Urinary bladder (tissue), 3 donors: ENCODE measurements at regions not wholly inside any gene's neighbourhood (a gene's known extent, or its start where the extent isn't known, plus 50 kb on each side); places are given as distances from the start of the nearest gene placed in this dataset.

ENCODE experiments used
- DNase-seq: peaks from one replicate; pipeline ENCODE4 v3.0.0-alpha.2; 2015; ENCODE audit errors: extremely low spot score
- H3K27ac ChIP-seq: one replicate; pipeline ENCODE4 v1.5.1; 2013; ENCODE audit warnings: low read depth, mild to moderate bottlenecking, moderate library complexity
- H3K36me3 ChIP-seq: one replicate; pipeline ENCODE4 v1.6.1; 2013; ENCODE audit warnings: mild to moderate bottlenecking, moderate library complexity; ENCODE audit not compliant: insufficient read depth
- H3K4me1 ChIP-seq: one replicate; pipeline ENCODE4 v1.6.1; 2013; ENCODE audit warnings: mild to moderate bottlenecking, moderate library complexity; ENCODE audit not compliant: insufficient read depth
- H3K4me3 ChIP-seq: one replicate; pipeline ENCODE4 v1.5.1; 2013; ENCODE audit warnings: low read depth, low read length
- WGBS: extraction: QIAGEN DNeasy Blood & Tissue Kit; methylation state at CpG from one replicate; pipeline ENCODE4 v1.1.7; 2013; 5-methylcytosine and 5-hydroxymethylcytosine counted together
- donor health status: healthy with polysubstance abuse.
- donor health status: healthy.

DNA sequence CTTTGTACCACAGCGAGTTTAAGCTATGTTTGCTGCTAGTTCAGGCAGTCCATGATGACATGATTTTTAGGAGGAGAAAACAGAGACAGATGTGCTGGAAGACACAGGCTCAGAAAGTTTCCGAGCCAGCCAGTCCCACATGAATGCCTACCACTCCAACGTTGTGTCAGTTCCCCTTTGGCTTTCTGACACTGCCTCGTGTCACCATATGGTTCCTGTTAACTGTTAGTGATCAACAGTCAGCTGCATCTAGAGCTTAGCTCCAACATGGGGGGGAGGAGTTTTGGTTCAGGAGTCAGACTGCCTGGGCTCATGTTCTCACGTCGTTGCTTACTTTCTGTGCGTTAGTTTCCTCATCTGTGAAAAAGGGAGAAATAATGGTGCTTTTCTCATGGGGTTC is 343.7 kb downstream of the MID1IP1 start:
- Histone ChIP-seq H3K4me3 (no peak overlapping the region), H3K36me3 (no peaks in the 10 kb centered on the region), H3K27ac (no peak overlapping the region), H3K4me1 (no peaks in the 10 kb centered on the region)
- WGBS: 62% methylated on average over 7 of the region's 7 CpGs
- DNase-seq: no peak

DNA sequence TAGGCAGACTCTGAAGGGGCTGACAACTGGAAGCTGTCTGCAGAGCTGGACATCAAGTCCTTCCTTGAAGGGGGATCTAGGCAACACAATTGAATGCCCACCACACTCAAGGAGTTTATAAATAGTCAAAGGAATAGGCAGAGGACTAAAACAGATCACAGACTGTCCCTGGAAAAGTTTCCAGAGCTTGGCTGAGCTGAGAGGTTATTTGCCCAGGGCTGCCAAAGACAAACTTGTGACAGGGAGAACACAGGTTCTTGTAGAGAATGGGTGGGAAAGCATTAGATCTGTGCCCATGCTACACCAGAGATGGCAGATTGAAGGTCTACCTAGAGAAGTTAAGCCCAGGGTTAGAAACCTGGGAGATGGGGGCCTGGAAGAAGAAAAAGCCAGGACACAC is 344.6 kb downstream of the MID1IP1 start:
- no peak overlapping the region for H3K27ac ChIP-seq
- H3K4me3 ChIP-seq: no peak overlapping the region
- H3K4me1 ChIP-seq: no peaks in the 10 kb centered on the region
- no peaks in the 10 kb centered on the region for H3K36me3 ChIP-seq
- DNase-seq: no peak

- no peak for DNase-seq
- WGBS: 39% methylated on average over 8 of the region's 8 CpGs
- Histone ChIP-seq H3K27ac (no peak overlapping the region), H3K4me1 (no peaks in the 10 kb centered on the region), H3K4me3 (no peak overlapping the region), H3K36me3 (no peaks in the 10 kb centered on the region)
Measured at GRCh38 chrX:39149761-39150160, 348.5 kb downstream of the MID1IP1 start.

DNA sequence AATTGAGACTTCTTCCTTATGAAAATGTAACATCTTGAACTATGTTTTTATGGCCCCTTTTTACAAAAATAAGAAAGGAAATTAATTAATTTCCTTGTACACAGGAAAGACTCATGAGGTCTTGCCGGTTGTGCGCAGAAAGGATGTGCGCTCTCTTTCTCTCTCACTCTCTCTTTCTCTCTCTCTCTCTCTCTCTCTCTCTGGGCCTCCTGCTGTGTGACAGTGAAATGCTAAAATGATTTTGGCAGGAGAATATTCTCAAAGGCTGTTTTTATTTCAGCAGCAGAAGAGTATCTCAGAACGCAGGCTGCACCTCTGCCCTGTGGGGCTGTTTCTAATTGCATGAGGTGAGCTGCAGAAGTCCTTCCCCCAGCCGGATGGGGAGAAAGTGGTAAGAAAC is 349.0 kb downstream of the MID1IP1 start:
- no peak overlapping the region for H3K4me3 ChIP-seq
- H3K4me1 ChIP-seq: no peaks in the 10 kb centered on the region
- no peaks in the 10 kb centered on the region for H3K36me3 ChIP-seq
- H3K27ac ChIP-seq: no peak overlapping the region
- no peak for DNase-seq
- 82% methylated on average over 5 of the region's 5 CpGs for WGBS

DNA sequence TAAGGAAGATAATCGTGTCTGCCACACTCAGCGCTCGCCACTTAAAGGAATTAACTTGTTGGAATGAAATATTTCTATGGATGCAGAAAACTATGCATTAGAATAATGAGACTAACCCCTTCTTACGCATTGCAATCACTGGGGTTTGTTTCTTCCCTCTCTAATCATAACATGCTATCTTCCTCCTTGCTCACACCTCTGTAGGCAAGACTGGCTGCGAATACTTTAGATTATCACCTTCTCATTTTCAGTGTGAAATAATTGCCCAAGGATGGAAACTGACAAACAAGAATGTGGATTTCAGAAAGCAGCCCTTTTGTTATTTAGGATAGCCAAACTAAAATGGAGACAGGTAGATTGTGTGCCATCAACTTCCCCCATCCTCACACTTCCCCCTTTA is 349.4 kb downstream of the MID1IP1 start:
- no peaks in the 10 kb centered on the region for H3K36me3 ChIP-seq
- no peak overlapping the region for H3K4me3 ChIP-seq
- H3K4me1 ChIP-seq: no peaks in the 10 kb centered on the region
- H3K27ac ChIP-seq: no peak overlapping the region
- no peak for DNase-seq
- 83% methylated on average over 5 of the region's 5 CpGs for WGBS

DNA sequence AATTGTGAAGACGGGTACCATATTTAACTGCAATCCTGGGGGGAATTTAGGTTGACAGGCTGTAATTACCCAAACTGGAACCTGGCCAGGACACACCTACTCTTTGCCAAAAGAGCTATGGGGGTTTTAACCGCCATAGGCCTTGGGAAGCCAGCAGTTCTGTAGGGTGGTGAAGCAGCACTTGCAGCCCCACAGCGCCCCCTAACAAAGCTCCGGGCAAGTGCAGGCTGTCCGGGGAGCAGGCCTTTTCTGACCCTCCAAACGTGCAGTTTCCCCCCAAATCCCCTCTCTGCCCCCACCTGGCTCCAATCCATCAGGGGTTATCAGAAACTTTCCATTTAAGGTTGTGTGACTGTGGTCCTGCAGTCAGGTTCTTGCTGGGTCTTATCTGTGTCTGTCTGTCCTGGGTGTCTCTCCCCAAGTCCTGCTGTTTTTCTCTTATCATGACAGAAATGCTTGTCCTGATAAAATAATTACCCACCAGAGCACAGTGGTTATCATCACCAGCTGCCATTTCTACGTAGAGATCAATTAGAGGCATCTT is 350.9 kb downstream of the MID1IP1 start:
- no peaks in the 10 kb centered on the region for H3K4me1 ChIP-seq
- no peak overlapping the region for H3K4me3 ChIP-seq
- 64% methylated on average over 7 of the region's 7 CpGs for WGBS
- no peak overlapping the region for H3K27ac ChIP-seq
- no peaks in the 10 kb centered on the region for H3K36me3 ChIP-seq
- no peak for DNase-seq

DNA sequence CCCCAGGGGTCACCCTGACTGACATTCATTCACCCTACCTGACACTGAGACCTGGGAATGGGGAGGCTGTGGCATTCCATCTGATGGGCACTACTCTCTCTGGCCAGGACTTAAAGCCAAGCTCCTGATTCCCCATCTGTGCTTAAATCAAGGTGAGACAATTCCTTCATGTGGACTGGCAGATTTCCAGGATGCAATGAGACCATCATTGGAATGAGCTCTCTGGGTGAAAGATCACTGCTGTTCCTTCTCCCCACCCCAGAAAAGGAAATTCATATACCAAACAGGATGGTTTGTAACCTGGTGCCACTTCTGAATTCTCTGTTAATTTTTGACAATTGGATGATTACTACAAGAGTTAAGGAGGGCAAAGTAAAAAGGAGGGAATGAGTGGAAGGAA is 354.8 kb downstream of the MID1IP1 start:
- no peak for DNase-seq
- Histone ChIP-seq H3K4me3 (no peak overlapping the region), H3K4me1 (no peaks in the 10 kb centered on the region), H3K36me3 (no peaks in the 10 kb centered on the region), H3K27ac (no peak overlapping the region)

DNA sequence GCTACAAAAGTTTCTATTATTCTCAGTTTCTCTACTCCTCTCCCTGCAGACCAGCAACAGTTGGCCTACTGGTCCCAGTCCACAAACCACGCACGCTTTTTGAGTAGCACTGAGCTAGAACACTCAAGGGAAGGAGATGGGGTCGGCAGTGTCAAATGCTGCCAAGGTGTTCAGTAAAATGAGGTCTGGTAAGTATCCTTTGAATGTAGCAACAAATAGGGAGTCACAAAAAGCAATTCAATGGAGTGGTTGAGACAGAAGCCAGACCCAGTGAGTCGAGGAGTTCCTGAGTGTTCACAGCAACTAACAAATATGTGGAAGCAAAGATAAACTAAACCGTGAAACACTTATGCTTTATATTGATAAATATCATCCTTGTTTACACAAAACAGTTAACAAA is 355.7 kb downstream of the MID1IP1 start:
- no peak overlapping the region for H3K4me3 ChIP-seq

GRCh38 chrX:39157796-39158195 is 356.5 kb downstream of the MID1IP1 start:
- no peak for DNase-seq
- Histone ChIP-seq H3K4me1 (no peaks in the 10 kb centered on the region), H3K4me3 (no peak overlapping the region), H3K36me3 (no peaks in the 10 kb centered on the region), H3K27ac (no peak overlapping the region)
- 49% methylated on average over 6 of the region's 6 CpGs for WGBS

More for the DNA sequence above, 355.7 kb downstream of the MID1IP1 start:
- WGBS: 57% methylated on average over 5 of the region's 5 CpGs
- no peak for DNase-seq
- Histone ChIP-seq H3K36me3 (no peaks in the 10 kb centered on the region), H3K4me1 (no peaks in the 10 kb centered on the region), H3K27ac (no peak overlapping the region)

DNA sequence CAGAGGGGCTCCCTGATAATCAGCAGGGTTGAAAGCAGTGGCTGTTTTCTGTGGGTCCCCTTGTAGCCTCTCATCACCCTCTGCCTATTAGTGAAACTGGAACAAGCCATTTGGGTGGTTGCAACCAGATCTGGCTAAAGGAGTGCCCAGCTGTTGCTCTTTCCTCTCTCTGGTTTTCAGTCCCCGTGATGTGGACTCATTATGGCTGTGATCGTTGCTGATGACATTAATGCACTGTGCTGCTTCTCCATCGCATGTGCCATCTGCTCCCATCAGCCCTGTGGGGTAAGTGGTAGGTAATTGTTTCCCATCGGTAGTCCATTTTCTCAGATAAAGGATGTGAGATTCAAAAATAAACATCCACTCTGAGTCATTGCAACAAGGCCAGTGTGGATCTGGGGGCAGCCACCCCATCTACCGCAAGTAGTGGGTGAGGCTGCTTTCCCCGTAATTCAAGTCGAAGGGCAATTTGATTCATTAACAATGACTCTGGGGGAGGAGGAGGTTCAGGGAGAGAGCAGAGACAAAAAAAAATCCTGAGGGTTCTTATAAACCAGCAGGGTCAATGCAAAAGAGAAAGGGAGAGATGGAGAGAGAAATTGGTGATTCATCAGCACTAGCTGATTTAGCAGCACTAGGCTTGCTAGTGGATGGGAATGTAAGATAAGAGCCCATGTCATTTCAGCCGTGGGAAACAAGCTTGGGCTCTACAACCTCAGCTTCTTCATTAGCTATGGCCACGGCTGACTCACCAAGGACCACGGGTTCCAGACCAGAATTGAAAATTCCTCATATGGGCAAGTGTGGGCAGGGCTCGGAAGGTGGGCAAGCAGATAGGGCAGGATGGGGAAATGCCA is 357.8 kb downstream of the MID1IP1 start:
- H3K27ac ChIP-seq: no peak overlapping the region
- 72% methylated on average over 11 of the region's 11 CpGs for WGBS
- H3K4me1 ChIP-seq: no peaks in the 10 kb centered on the region
- DNase-seq: no peak
- no peak overlapping the region for H3K4me3 ChIP-seq
- no peaks in the 10 kb centered on the region for H3K36me3 ChIP-seq

- H3K4me3 ChIP-seq: no peak overlapping the region
- H3K36me3 ChIP-seq: no peaks in the 10 kb centered on the region
- no peaks in the 10 kb centered on the region for H3K4me1 ChIP-seq
- 81% methylated on average over 4 of the region's 4 CpGs for WGBS
- H3K27ac ChIP-seq: peak overlapping the region; percentile 10
- DNase-seq: no peak
Measured at GRCh38 chrX:39159921-39160507, 358.8 kb downstream of the MID1IP1 start.

GRCh38 chrX:39161611-39162255 is 360.5 kb downstream of the MID1IP1 start:
- DNase-seq: no peak
- Histone ChIP-seq H3K36me3 (no peaks in the 10 kb centered on the region), H3K27ac (no peak overlapping the region), H3K4me1 (no peaks in the 10 kb centered on the region), H3K4me3 (no peak overlapping the region)
- WGBS: 88% methylated on average over 3 of the region's 3 CpGs

DNA sequence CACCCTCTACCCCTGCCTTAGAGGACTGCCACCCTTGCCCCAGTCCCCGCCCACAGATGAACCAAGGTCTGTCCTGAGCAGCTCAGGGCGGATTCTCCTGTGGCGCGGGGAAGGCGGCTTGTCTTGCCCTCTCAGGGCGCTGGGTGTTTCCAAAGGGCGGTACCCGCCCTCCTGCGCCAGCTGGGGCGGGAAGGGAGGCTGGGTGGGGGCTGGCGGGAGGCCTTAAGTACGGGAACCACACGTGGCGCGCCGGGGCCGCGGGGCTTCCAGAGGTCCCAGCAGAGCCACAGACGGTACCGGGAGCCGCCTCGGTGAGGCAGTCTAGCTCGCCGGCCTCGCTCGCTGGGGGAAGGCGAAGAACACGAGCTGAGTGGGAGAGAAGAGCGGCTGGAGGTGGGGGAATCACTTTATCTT is 361.1 kb downstream of the MID1IP1 start:
- H3K27ac ChIP-seq: no peak overlapping the region
- DNase-seq: no peak
- H3K4me3 ChIP-seq: no peak overlapping the region
- H3K4me1 ChIP-seq: no peaks in the 10 kb centered on the region
- 5% methylated on average over 29 of the region's 29 CpGs for WGBS
- H3K36me3 ChIP-seq: no peaks in the 10 kb centered on the region

DNA sequence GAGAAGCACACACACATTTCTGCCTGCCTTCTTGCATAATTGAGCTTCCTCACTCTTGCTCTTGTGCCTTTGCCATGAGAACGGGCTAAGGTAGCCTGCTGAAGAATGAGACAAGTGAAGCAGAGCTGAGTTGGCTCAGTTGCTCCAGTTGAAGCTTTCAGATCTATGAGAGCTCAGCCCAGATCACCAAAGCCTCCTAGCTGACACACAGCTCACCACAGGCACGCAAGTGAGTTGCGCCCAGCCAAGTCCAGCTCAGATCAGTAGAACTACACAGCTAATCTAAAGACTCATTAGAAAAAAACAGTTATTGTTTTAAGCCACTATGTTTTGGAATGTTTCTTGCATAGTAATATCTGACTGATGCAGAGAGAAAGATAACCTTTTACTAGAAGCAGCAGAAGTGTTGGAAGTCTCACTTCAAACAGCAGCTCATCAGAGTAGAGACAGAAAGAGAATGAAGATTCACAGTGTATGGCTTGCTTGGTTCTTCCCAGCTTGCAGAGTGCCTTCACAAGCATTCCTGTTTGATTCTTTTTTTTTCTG is 362.4 kb downstream of the MID1IP1 start:
- WGBS: 85% methylated on average over 3 of the region's 3 CpGs
- H3K27ac ChIP-seq: no peak overlapping the region
- no peaks in the 10 kb centered on the region for H3K4me1 ChIP-seq
- DNase-seq: no peak
- no peaks in the 10 kb centered on the region for H3K36me3 ChIP-seq
- H3K4me3 ChIP-seq: no peak overlapping the region
